ENCODE measurements at regions not wholly inside any gene's neighbourhood (a gene's known extent, or its start where the extent isn't known, plus 50 kb on each side); places are given as distances from the start of the nearest gene placed in this dataset.

GRCh38 chr15:47265686-47266085 is 451.6 kb upstream of the SEMA6D start:
- TF ChIP-seq POLR2AphosphoS5 (IDR thresholded peaks at IDR 0.05; ENCODE audit: low read depth, low read length) (no peak), CTCF (IDR thresholded peaks at IDR 0.05) (no peak), REST (IDR thresholded peaks at IDR 0.05; ENCODE audit: insufficient read depth in 1 of 2, low read depth in 2 of 2, low read length in 1 of 2) (no peak), TCF7L2 (IDR thresholded peaks at IDR 0.05; ENCODE audit: low read depth, low read length) (no peak)
